ENCODE measurements at regions not wholly inside any gene's neighbourhood (a gene's known extent, or its start where the extent isn't known, plus 50 kb on each side); places are given as distances from the start of the nearest gene placed in this dataset.

- TF ChIP-seq JUND (CRISPR knock-in tag; IDR thresholded peaks at IDR 0.05): no peak
- TF ChIP-seq POLR2A (IDR thresholded peaks at IDR 0.05; ENCODE audit: insufficient read depth in 1 of 2, low read depth in 2 of 2, low read length in 2 of 2): no peak
- no peak for TF ChIP-seq SSRP1 (CRISPR knock-in tag; IDR thresholded peaks at IDR 0.05)
- no peak for TF ChIP-seq SAFB2 (CRISPR knock-in tag; IDR thresholded peaks at IDR 0.05; ENCODE audit: borderline replicate concordance, low read depth)
These were observed 222.7 kb upstream of the DPP6 start for GRCh38 chr7:153829525-153829924.
